GM21360 (cell line): ENCODE measurements at regions not wholly inside any gene's neighbourhood (a gene's known extent, or its start where the extent isn't known, plus 50 kb on each side); places are given as distances from the start of the nearest gene placed in this dataset.
"Not testable (repeated sequence)": the region's sequence is repeated elsewhere in the genome, so short reads cannot be mapped to it uniquely, and the experiment has no call there.

Experiments used
- ATAC-seq: cut with Tn5 transposase; IDR thresholded peaks from one replicate; pipeline ENCODE4 v1.9.1; 2021; ENCODE audit warnings: mild to moderate bottlenecking, moderate library complexity; ENCODE audit not compliant: unreplicated experiment

GRCh38 chr20:29516847-29517246 is 1740.6 kb upstream of the DEFB115 start:
- ATAC-seq: not testable (repeated sequence)

GRCh38 chr20:29519610-29520241 is 1737.7 kb upstream of the DEFB115 start:
- ATAC-seq: not testable (repeated sequence)

- ATAC-seq: not testable (repeated sequence)
Measured at GRCh38 chr20:29533566-29534177, 1723.8 kb upstream of the DEFB115 start.

- not testable (repeated sequence) for ATAC-seq
Measured at GRCh38 chr20:29566901-29567635, 1690.4 kb upstream of the DEFB115 start.

- not testable (repeated sequence) for ATAC-seq
Measured at GRCh38 chr20:29567671-29568070, 1689.8 kb upstream of the DEFB115 start.

- not testable (repeated sequence) for ATAC-seq
Measured at GRCh38 chr20:29570126-29570525, 1687.3 kb upstream of the DEFB115 start.

- ATAC-seq: not testable (repeated sequence)
Measured at GRCh38 chr20:29589530-29589929, 1667.9 kb upstream of the DEFB115 start.

- ATAC-seq: not testable (repeated sequence)
Measured at GRCh38 chr20:29604163-29604562, 1653.3 kb upstream of the DEFB115 start.

- ATAC-seq: not testable (repeated sequence)
Measured at GRCh38 chr20:29606171-29606570, 1651.3 kb upstream of the DEFB115 start.

GRCh38 chr20:29629395-29629794 is 1628.1 kb upstream of the DEFB115 start:
- not testable (repeated sequence) for ATAC-seq
